Chondrocyte (in vitro differentiated cells): ENCODE measurements at regions not wholly inside any gene's neighbourhood (a gene's known extent, or its start where the extent isn't known, plus 50 kb on each side); places are given as distances from the start of the nearest gene placed in this dataset.

Experiments
- DNase-seq: peaks from one replicate; pipeline ENCODE4 v3.0.0; 2021; ENCODE audit warnings: mixed read lengths, low spot score
- H3K27ac Mint-ChIP-seq: one replicate; pipeline ENCODE4 v1.8.0; 2021; ENCODE audit warnings: mild to moderate bottlenecking, moderate library complexity, mixed read lengths; ENCODE audit not compliant: unreplicated experiment
- H3K27me3 Mint-ChIP-seq: 2 replicates; pipeline ENCODE4 v1.8.0; 2021; ENCODE audit warnings: low read depth, mixed read lengths
- H3K36me3 Mint-ChIP-seq: 2 replicates; pipeline ENCODE4 v1.8.0; 2021; ENCODE audit warnings: low read depth, mixed read lengths
- H3K4me1 Mint-ChIP-seq: 2 replicates; pipeline ENCODE4 v1.8.0; 2021; ENCODE audit warnings: low read depth, mild to moderate bottlenecking, mixed read lengths
- H3K4me3 Mint-ChIP-seq: one replicate; pipeline ENCODE4 v1.8.0; 2021; ENCODE audit warnings: mild to moderate bottlenecking, moderate library complexity, mixed read lengths; ENCODE audit not compliant: unreplicated experiment
- H3K9me3 Mint-ChIP-seq: 2 replicates; pipeline ENCODE4 v1.8.0; 2021; ENCODE audit warnings: low read depth, mixed read lengths
- TF ChIP-seq, protein P1 (sequence below): fragments of 200-600 bp; sonication (generic); IDR thresholded peaks from 2 replicates; pipeline ENCODE4 v1.5.0; 2021; ENCODE audit warnings: antibody characterized with exemption, mild to moderate bottlenecking, moderate library complexity

- Mint-ChIP-seq H3K9me3 (peaks cover 11% of the 10 kb centered on the region), H3K36me3 (peaks cover 6% of the 10 kb centered on the region), H3K27ac (no peak overlapping the region), H3K4me1 (peaks cover 22% of the 10 kb centered on the region), H3K4me3 (no peak overlapping the region), H3K27me3 (no peaks in the 10 kb centered on the region)
- TF ChIP-seq, protein P1, sequence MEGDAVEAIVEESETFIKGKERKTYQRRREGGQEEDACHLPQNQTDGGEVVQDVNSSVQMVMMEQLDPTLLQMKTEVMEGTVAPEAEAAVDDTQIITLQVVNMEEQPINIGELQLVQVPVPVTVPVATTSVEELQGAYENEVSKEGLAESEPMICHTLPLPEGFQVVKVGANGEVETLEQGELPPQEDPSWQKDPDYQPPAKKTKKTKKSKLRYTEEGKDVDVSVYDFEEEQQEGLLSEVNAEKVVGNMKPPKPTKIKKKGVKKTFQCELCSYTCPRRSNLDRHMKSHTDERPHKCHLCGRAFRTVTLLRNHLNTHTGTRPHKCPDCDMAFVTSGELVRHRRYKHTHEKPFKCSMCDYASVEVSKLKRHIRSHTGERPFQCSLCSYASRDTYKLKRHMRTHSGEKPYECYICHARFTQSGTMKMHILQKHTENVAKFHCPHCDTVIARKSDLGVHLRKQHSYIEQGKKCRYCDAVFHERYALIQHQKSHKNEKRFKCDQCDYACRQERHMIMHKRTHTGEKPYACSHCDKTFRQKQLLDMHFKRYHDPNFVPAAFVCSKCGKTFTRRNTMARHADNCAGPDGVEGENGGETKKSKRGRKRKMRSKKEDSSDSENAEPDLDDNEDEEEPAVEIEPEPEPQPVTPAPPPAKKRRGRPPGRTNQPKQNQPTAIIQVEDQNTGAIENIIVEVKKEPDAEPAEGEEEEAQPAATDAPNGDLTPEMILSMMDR, result no peak
- no peak for DNase-seq
These were observed 138.9 kb downstream of the MREG start for GRCh38 chr2:215874418-215874817.

GRCh38 chr2:215870986-215871385 is 142.4 kb downstream of the MREG start:
- Mint-ChIP-seq H3K4me3 (no peak overlapping the region), H3K4me1 (peaks cover 38% of the 10 kb centered on the region), H3K27ac (peak overlapping the region; percentile 94), H3K9me3 (peaks cover 4% of the 10 kb centered on the region), H3K36me3 (peaks cover 5% of the 10 kb centered on the region), H3K27me3 (no peaks in the 10 kb centered on the region)
- no peak for DNase-seq
- TF ChIP-seq, protein P1, result peak; percentile 44

GRCh38 chr2:215870088-215870490 is 143.3 kb downstream of the MREG start:
- Mint-ChIP-seq H3K4me1 (peaks cover 38% of the 10 kb centered on the region), H3K27ac (peak overlapping the region; percentile 94), H3K27me3 (no peaks in the 10 kb centered on the region), H3K36me3 (peaks cover 5% of the 10 kb centered on the region), H3K9me3 (peaks cover 4% of the 10 kb centered on the region), H3K4me3 (no peak overlapping the region)
- no peak for DNase-seq
- TF ChIP-seq, protein P1, result no peak

- Mint-ChIP-seq H3K4me1 (peaks cover 39% of the 10 kb centered on the region), H3K36me3 (peaks cover 5% of the 10 kb centered on the region), H3K4me3 (no peak overlapping the region), H3K9me3 (peaks cover 4% of the 10 kb centered on the region), H3K27me3 (no peaks in the 10 kb centered on the region), H3K27ac (peak overlapping the region; percentile 94)
- DNase-seq, result no peak
- TF ChIP-seq, protein P1, result no peak
These were observed 144.4 kb downstream of the MREG start for GRCh38 chr2:215868846-215869543.

DNA sequence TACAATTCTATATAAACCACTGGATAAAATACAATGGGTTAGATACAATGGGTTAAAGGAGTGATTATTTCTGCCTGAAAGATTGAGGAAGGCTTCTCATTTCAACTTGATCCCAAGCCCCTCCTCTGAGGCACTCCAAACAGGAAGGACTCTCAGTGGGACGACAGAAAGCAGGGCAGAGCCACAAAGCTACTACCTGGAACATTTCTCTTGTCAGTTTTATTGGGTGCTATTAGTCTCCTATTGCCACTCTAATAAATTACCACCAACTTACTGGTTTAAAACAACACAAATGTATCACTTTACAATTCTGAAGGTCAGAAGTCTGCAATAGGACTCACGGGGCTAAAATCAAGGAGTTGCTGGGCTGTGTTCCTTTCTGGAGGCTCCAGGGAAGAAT is 146.7 kb downstream of the MREG start:
- Mint-ChIP-seq H3K27ac (peak overlapping the region; percentile 79), H3K4me1 (peaks cover 45% of the 10 kb centered on the region), H3K9me3 (peaks cover 4% of the 10 kb centered on the region), H3K27me3 (no peaks in the 10 kb centered on the region), H3K36me3 (peaks cover 5% of the 10 kb centered on the region), H3K4me3 (no peak overlapping the region)
- TF ChIP-seq, protein P1, result no peak
- no peak for DNase-seq
